Stimulated activated naive B cell treated with anti-CD40 and anti-IgM and Interleukin-4, amounts not matched to agents 10 μg/mL and 1 μg/mL and 100 μg/mL, for 72 hours (primary cell): ENCODE measurements at regions not wholly inside any gene's neighbourhood (a gene's known extent, or its start where the extent isn't known, plus 50 kb on each side); places are given as distances from the start of the nearest gene placed in this dataset.
"Not testable (repeated sequence)": the region's sequence is repeated elsewhere in the genome, so short reads cannot be mapped to it uniquely, and the experiment has no call there.

Experiments used
- ATAC-seq, 2 donors: fragments of 150-1000 bp; cut with Tn5 transposase; replicated peaks; 2 replicates each; pipeline ENCODE4 v1.10.0; 2021; ENCODE audit warnings: moderate library complexity in 1 of 2
- DNase-seq: peaks from one replicate; pipeline ENCODE4 v3.0.0; 2021
- H3K27ac Mint-ChIP-seq: one replicate; pipeline ENCODE4 v1.8.0; 2022; ENCODE audit warnings: mild to moderate bottlenecking, mixed read lengths
- H3K27me3 Mint-ChIP-seq, 2 donors: one replicate each; pipeline ENCODE4 v1.8.0; 2022; ENCODE audit warnings: mixed read lengths in 2 of 2
- H3K36me3 Mint-ChIP-seq, 2 donors: one replicate each; pipeline ENCODE4 v1.8.0; 2022; ENCODE audit warnings: mixed read lengths in 2 of 2, mild to moderate bottlenecking in 1 of 2
- H3K4me1 Mint-ChIP-seq, 2 donors: one replicate each; pipeline ENCODE4 v1.8.0; 2022; ENCODE audit warnings: mixed read lengths in 2 of 2, mild to moderate bottlenecking in 1 of 2
- H3K4me3 Mint-ChIP-seq, 2 donors: one replicate each; pipeline ENCODE4 v1.8.0; 2022; ENCODE audit warnings: mild to moderate bottlenecking in 2 of 2, mixed read lengths in 2 of 2, moderate library complexity in 1 of 2
- H3K9me3 Mint-ChIP-seq, 2 donors: one replicate each; pipeline ENCODE4 v1.8.0; 2022; ENCODE audit warnings: mixed read lengths in 2 of 2, mild to moderate bottlenecking in 1 of 2

- peaks cover 15 to 18% of the 10 kb centered on the region in 2 donors for H3K36me3 Mint-ChIP-seq
- H3K27ac Mint-ChIP-seq: peak overlapping the region; percentile 95
- H3K9me3 Mint-ChIP-seq: peaks cover 0 to 8% of the 10 kb centered on the region in 2 donors
- no peaks in the 10 kb centered on the region for H3K27me3 Mint-ChIP-seq
- DNase-seq (no peak), ATAC-seq (peak; percentile 45 to 53)
- peak overlapping the region; percentile 65 to 73 for H3K4me3 Mint-ChIP-seq
- peaks cover 32 to 65% of the 10 kb centered on the region in 2 donors for H3K4me1 Mint-ChIP-seq
Observed at GRCh38 chr9:99633265-99633664, 188.4 kb upstream of the NR4A3 start.

GRCh38 chr9:99634186-99634585 is 187.5 kb upstream of the NR4A3 start:
- no peak for DNase-seq
- Mint-ChIP-seq H3K27me3 (no peaks in the 10 kb centered on the region), H3K4me1 (peaks cover 25 to 56% of the 10 kb centered on the region in 2 donors), H3K9me3 (peaks cover 0 to 7% of the 10 kb centered on the region in 2 donors), H3K4me3 (peak overlapping the region; percentile 14 to 65), H3K27ac (peak overlapping the region; percentile 95), H3K36me3 (peaks cover 21 to 25% of the 10 kb centered on the region in 2 donors)
- peak; percentile 68 to 80 for ATAC-seq

- ATAC-seq (no peak), DNase-seq (no peak)
- H3K4me3 Mint-ChIP-seq: peak overlapping the region in 1 of 2 donors; percentile 37
- H3K27ac Mint-ChIP-seq: no peak overlapping the region
- H3K9me3 Mint-ChIP-seq: peaks cover 0 to 6% of the 10 kb centered on the region in 2 donors
- peaks cover 21 to 25% of the 10 kb centered on the region in 2 donors for H3K36me3 Mint-ChIP-seq
- peaks cover 22 to 47% of the 10 kb centered on the region in 2 donors for H3K4me1 Mint-ChIP-seq
- no peaks in the 10 kb centered on the region for H3K27me3 Mint-ChIP-seq
Observed at GRCh38 chr9:99635032-99635431, 186.7 kb upstream of the NR4A3 start.

- Mint-ChIP-seq H3K27me3 (no peaks in the 10 kb centered on the region), H3K9me3 (peaks cover 4 to 7% of the 10 kb centered on the region in 2 donors), H3K4me1 (peaks cover 15 to 39% of the 10 kb centered on the region in 2 donors), H3K27ac (no peak overlapping the region), H3K36me3 (peaks cover 21 to 27% of the 10 kb centered on the region in 2 donors), H3K4me3 (no peak overlapping the region)
- DNase-seq (no peak), ATAC-seq (no peak)
Observed at GRCh38 chr9:99637641-99638040, 184.0 kb upstream of the NR4A3 start.

- peaks cover 19 to 23% of the 10 kb centered on the region in 2 donors for H3K36me3 Mint-ChIP-seq
- H3K4me3 Mint-ChIP-seq: no peak overlapping the region
- ATAC-seq (no peak), DNase-seq (no peak)
- peaks cover 12 to 33% of the 10 kb centered on the region in 2 donors for H3K4me1 Mint-ChIP-seq
- H3K9me3 Mint-ChIP-seq: peaks cover 4 to 7% of the 10 kb centered on the region in 2 donors
- no peaks in the 10 kb centered on the region for H3K27me3 Mint-ChIP-seq
- peak overlapping the region; percentile 14 for H3K27ac Mint-ChIP-seq
Observed at GRCh38 chr9:99638971-99639370, 182.7 kb upstream of the NR4A3 start.

GRCh38 chr9:99647604-99648003 is 174.1 kb upstream of the NR4A3 start:
- Mint-ChIP-seq H3K4me3 (no peak overlapping the region), H3K4me1 (peaks cover 5 to 41% of the 10 kb centered on the region in 2 donors), H3K27me3 (no peaks in the 10 kb centered on the region), H3K36me3 (peaks cover 34 to 53% of the 10 kb centered on the region in 2 donors), H3K9me3 (peaks cover 10 to 16% of the 10 kb centered on the region in 2 donors), H3K27ac (no peak overlapping the region)
- ATAC-seq (no peak), DNase-seq (no peak)

GRCh38 chr9:99650187-99650874 is 171.4 kb upstream of the NR4A3 start:
- DNase-seq: no peak
- H3K4me3 Mint-ChIP-seq: no peak overlapping the region
- no peaks in the 10 kb centered on the region for H3K27me3 Mint-ChIP-seq
- no peak overlapping the region for H3K27ac Mint-ChIP-seq
- no peak for ATAC-seq
- peaks cover 2 to 37% of the 10 kb centered on the region in 2 donors for H3K4me1 Mint-ChIP-seq
- H3K9me3 Mint-ChIP-seq: peaks cover 31 to 34% of the 10 kb centered on the region in 2 donors
- peaks cover 55 to 74% of the 10 kb centered on the region in 2 donors for H3K36me3 Mint-ChIP-seq

GRCh38 chr9:99660191-99660636 is 161.5 kb upstream of the NR4A3 start:
- Mint-ChIP-seq H3K4me1 (peaks cover 35 to 69% of the 10 kb centered on the region in 2 donors), H3K4me3 (peak overlapping the region; percentile 44 to 45), H3K27me3 (no peaks in the 10 kb centered on the region), H3K36me3 (peaks cover 10 to 27% of the 10 kb centered on the region in 2 donors), H3K27ac (peak overlapping the region; percentile 85), H3K9me3 (peaks cover 3 to 8% of the 10 kb centered on the region in 2 donors)
- peak; percentile 81 for DNase-seq
- peak; percentile 87 to 88 for ATAC-seq

GRCh38 chr9:99663297-99663696 is 158.4 kb upstream of the NR4A3 start:
- peaks cover 11 to 16% of the 10 kb centered on the region in 2 donors for H3K36me3 Mint-ChIP-seq
- H3K27ac Mint-ChIP-seq: peak overlapping the region; percentile 86
- peak overlapping the region; percentile 54 to 57 for H3K4me3 Mint-ChIP-seq
- H3K4me1 Mint-ChIP-seq: peaks cover 44 to 77% of the 10 kb centered on the region in 2 donors
- peaks cover 5 to 7% of the 10 kb centered on the region in 2 donors for H3K9me3 Mint-ChIP-seq
- DNase-seq (no peak), ATAC-seq (peak; percentile 50 to 59)
- H3K27me3 Mint-ChIP-seq: no peaks in the 10 kb centered on the region

- peak overlapping the region; percentile 86 for H3K27ac Mint-ChIP-seq
- H3K9me3 Mint-ChIP-seq: peaks cover 5 to 7% of the 10 kb centered on the region in 2 donors
- ATAC-seq: no peak
- peaks cover 40 to 71% of the 10 kb centered on the region in 2 donors for H3K4me1 Mint-ChIP-seq
- H3K4me3 Mint-ChIP-seq: peak overlapping the region in 1 of 2 donors; percentile 54
- no peaks in the 10 kb centered on the region for H3K27me3 Mint-ChIP-seq
- H3K36me3 Mint-ChIP-seq: peaks cover 6 to 11% of the 10 kb centered on the region in 2 donors
- no peak for DNase-seq
Observed at GRCh38 chr9:99663856-99664255, 157.8 kb upstream of the NR4A3 start.

- DNase-seq (no peak), ATAC-seq (no peak)
- peaks cover 1 to 7% of the 10 kb centered on the region in 2 donors for H3K9me3 Mint-ChIP-seq
- no peak overlapping the region for H3K27ac Mint-ChIP-seq
- peaks cover 0 to 8% of the 10 kb centered on the region in 2 donors for H3K27me3 Mint-ChIP-seq
- H3K4me1 Mint-ChIP-seq: peaks cover 28 to 48% of the 10 kb centered on the region in 2 donors
- peaks cover 3 to 7% of the 10 kb centered on the region in 2 donors for H3K36me3 Mint-ChIP-seq
- no peak overlapping the region for H3K4me3 Mint-ChIP-seq
Observed at GRCh38 chr9:99666571-99666970, 155.1 kb upstream of the NR4A3 start.

- not testable (repeated sequence) for DNase-seq, H3K27me3 Mint-ChIP-seq, H3K36me3 Mint-ChIP-seq, H3K4me1 Mint-ChIP-seq, H3K9me3 Mint-ChIP-seq, H3K27ac Mint-ChIP-seq, ATAC-seq, H3K4me3 Mint-ChIP-seq
Observed at GRCh38 chr9:99670886-99671285, 150.8 kb upstream of the NR4A3 start.

GRCh38 chr9:99677281-99677680 is 144.4 kb upstream of the NR4A3 start:
- Mint-ChIP-seq H3K4me3 (no peak overlapping the region), H3K4me1 (peaks cover 13 to 30% of the 10 kb centered on the region in 2 donors), H3K9me3 (peaks cover 21 to 23% of the 10 kb centered on the region in 2 donors), H3K27me3 (no peaks in the 10 kb centered on the region), H3K36me3 (peaks cover 22 to 24% of the 10 kb centered on the region in 2 donors), H3K27ac (no peak overlapping the region)
- DNase-seq: no peak
- no peak for ATAC-seq

GRCh38 chr9:99678566-99678965 is 143.1 kb upstream of the NR4A3 start:
- Mint-ChIP-seq H3K36me3 (peaks cover 28 to 31% of the 10 kb centered on the region in 2 donors), H3K4me3 (no peak overlapping the region), H3K9me3 (peaks cover 29 to 31% of the 10 kb centered on the region in 2 donors), H3K27ac (no peak overlapping the region), H3K27me3 (no peaks in the 10 kb centered on the region), H3K4me1 (peaks cover 19 to 38% of the 10 kb centered on the region in 2 donors)
- DNase-seq (no peak), ATAC-seq (no peak)

GRCh38 chr9:99680191-99680590 is 141.5 kb upstream of the NR4A3 start:
- H3K27me3 Mint-ChIP-seq: no peaks in the 10 kb centered on the region
- no peak for DNase-seq
- no peak overlapping the region for H3K27ac Mint-ChIP-seq
- ATAC-seq: no peak
- H3K4me3 Mint-ChIP-seq: no peak overlapping the region
- H3K4me1 Mint-ChIP-seq: peaks cover 19 to 38% of the 10 kb centered on the region in 2 donors
- H3K36me3 Mint-ChIP-seq: peaks cover 25 to 27% of the 10 kb centered on the region in 2 donors
- peaks cover 28 to 29% of the 10 kb centered on the region in 2 donors for H3K9me3 Mint-ChIP-seq
